Adrenal gland (tissue), 9 donors: ENCODE measurements at regions not wholly inside any gene's neighbourhood (a gene's known extent, or its start where the extent isn't known, plus 50 kb on each side); places are given as distances from the start of the nearest gene placed in this dataset.
A peak's percentile ranks its signal among the peaks of the same experiment; 100 is the strongest.

Experiments used
- DNase-seq, 7 donors: peaks; one replicate each; pipeline ENCODE4 v3.0.0-alpha.2; 2019 to 2020
- H3K27ac ChIP-seq, 5 donors: fragments of 200-600 bp; sonication (generic) in 4 of 5; 1 replicate in 3 of 5; 2 replicates in 2 of 5; pipeline versions ENCODE4 v1.5.1 to v1.8.0; 2016 to 2020; ENCODE audit warnings: mild to moderate bottlenecking in 1 of 5
- H3K27me3 ChIP-seq: fragments of 200-600 bp; 2 replicates; pipeline ENCODE4 v1.8.0; 2021
- H3K36me3 ChIP-seq, 2 donors: fragments of 200-600 bp; replicated peaks in 1 of 2; 1 replicate in 1 of 2; 2 replicates in 1 of 2; pipeline versions ENCODE4 v1.5.1 to v1.8.0; 2018 to 2022
- H3K4me1 ChIP-seq, 2 donors: fragments of 200-600 bp; replicated peaks in 1 of 2; 1 replicate in 1 of 2; 2 replicates in 1 of 2; pipeline versions ENCODE4 v1.5.1 to v1.8.0; 2018 to 2021
- H3K4me3 ChIP-seq, 4 donors: fragments of 200-600 bp; sonication (generic) in 3 of 4; one replicate each; pipeline ENCODE4 v1.5.1; 2016 to 2018
- H3K9me3 ChIP-seq, 3 donors: fragments of 200-600 bp; sonication (generic) in 1 of 3; replicated peaks in 1 of 3; 1 replicate in 2 of 3; 2 replicates in 1 of 3; pipeline versions ENCODE4 v1.5.1 to v1.8.0; 2016 to 2021
- POLR2A ChIP-seq, 2 donors: fragments of 450-650 bp; IDR thresholded peaks; one replicate each; pipeline ENCODE4 v1.6.1; 2017; ENCODE audit warnings: antibody characterized with exemption in 2 of 2, mild to moderate bottlenecking in 2 of 2, moderate library complexity in 1 of 2
- WGBS, 4 donors: extraction: QIAGEN DNeasy Blood & Tissue Kit in 2 of 4; methylation state at CpG; one replicate each; pipeline versions ENCODE4 v1.1.5 to v1.1.7; 2013 to 2017; 5-methylcytosine and 5-hydroxymethylcytosine counted together
- intact Hi-C, 2 donors: fragments of 100-400 bp; cut with DNase I; formaldehyde crosslinking; loops; one replicate each; pipeline versions ENCODE4 v1.14.1 to v1.15.0; 2022 to 2023
- TF ChIP-seq, protein P1 (sequence below), 6 experiments: fragments of 450-650 bp in 4 of 6; fragments of 200-600 bp in 2 of 6; sonication (generic) in 1 of 6; IDR thresholded peaks; 1 replicate in 5 of 6; 2 replicates in 1 of 6; pipeline versions ENCODE4 v1.5.1 to v1.8.0; 2016 to 2021; ENCODE audit warnings: antibody characterized with exemption in 6 of 6, mild to moderate bottlenecking in 2 of 6, moderate library complexity in 1 of 6
- donor health status: healthy with polysubstance abuse.
- donor health status: Bipolar disorder and iron deficiency.
- donor health status: DM: yes; HTN: yes; CAD: no.
- donor health status: DM: no; HTN: no; CAD: no.
- donor health status: DM: no; HTN: no; CAD: no.

DNA sequence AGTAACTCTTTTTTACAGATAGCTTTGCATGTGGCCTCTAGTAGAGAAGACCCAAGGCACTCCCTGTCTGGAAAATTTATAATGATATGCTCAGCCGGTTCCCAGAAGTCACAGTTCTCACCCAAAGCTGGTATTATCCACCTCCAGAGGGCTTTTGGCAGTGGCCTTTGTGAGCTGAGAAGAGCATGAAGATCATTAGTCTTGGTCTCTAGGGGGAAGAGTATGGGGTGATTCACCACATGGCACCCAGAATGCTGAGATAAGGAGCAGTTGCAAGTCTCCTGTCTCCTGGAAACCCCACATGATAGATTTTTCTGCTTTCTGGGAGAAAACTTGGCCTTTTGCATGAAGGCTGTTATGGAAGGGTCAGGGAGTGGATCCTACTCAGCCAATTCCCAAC, 75.4 kb upstream of the PRPS1 start:
- WGBS, 4 donors = 35 to 88% (median 57%) methylated on average over 1 of the region's 1 CpG; no CpG with 5 or more reads in 1 of the 4 donors
- intact Hi-C loops = no loop called here
- H3K27me3 ChIP-seq = peaks cover 20% of the 10 kb centered on the region
- no peak overlapping the region for H3K4me3 ChIP-seq
- no peaks in the 10 kb centered on the region for H3K9me3 ChIP-seq
- DNase-seq = peak in 3 of 7 donors; percentile 8 to 43 (median 26)
- TF ChIP-seq, protein P1, sequence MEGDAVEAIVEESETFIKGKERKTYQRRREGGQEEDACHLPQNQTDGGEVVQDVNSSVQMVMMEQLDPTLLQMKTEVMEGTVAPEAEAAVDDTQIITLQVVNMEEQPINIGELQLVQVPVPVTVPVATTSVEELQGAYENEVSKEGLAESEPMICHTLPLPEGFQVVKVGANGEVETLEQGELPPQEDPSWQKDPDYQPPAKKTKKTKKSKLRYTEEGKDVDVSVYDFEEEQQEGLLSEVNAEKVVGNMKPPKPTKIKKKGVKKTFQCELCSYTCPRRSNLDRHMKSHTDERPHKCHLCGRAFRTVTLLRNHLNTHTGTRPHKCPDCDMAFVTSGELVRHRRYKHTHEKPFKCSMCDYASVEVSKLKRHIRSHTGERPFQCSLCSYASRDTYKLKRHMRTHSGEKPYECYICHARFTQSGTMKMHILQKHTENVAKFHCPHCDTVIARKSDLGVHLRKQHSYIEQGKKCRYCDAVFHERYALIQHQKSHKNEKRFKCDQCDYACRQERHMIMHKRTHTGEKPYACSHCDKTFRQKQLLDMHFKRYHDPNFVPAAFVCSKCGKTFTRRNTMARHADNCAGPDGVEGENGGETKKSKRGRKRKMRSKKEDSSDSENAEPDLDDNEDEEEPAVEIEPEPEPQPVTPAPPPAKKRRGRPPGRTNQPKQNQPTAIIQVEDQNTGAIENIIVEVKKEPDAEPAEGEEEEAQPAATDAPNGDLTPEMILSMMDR (IDR thresholded peaks at IDR 0.05) = no peak
- TF ChIP-seq POLR2A (IDR thresholded peaks at IDR 0.05) = no peak
- no peaks in the 10 kb centered on the region for H3K4me1 ChIP-seq
- H3K36me3 ChIP-seq = no peaks in the 10 kb centered on the region
- no peak overlapping the region for H3K27ac ChIP-seq

DNA sequence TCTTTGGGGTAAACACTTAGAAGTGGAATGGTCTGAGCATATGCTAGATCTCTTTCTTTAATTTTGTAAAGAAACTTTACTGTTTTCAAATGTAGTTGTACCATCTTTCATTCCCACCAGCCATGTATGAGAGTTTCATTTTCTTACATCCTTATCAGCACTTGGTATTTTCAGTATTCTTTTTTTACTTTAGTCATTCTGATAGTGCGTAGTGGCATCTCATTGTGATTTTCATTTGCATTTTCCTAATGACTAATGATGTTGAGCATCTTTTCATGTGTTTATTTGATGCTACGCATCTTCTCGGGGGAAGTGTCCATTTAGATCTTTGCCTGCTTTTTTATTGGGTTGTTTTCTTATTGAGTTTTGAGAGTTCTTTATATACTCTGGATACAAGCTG, 71.3 kb upstream of the PRPS1 start:
- intact Hi-C loops = no loop called here
- Histone ChIP-seq H3K4me1 (no peaks in the 10 kb centered on the region), H3K27me3 (peaks cover 13% of the 10 kb centered on the region), H3K9me3 (no peaks in the 10 kb centered on the region), H3K27ac (no peak overlapping the region), H3K4me3 (no peak overlapping the region), H3K36me3 (no peaks in the 10 kb centered on the region)
- WGBS, 4 donors = 84 to 92% (median 87%) methylated on average over 3 of the region's 3 CpGs
- DNase-seq = no peak
- no peak for TF ChIP-seq POLR2A (IDR thresholded peaks at IDR 0.05)
- TF ChIP-seq, protein P1 (IDR thresholded peaks at IDR 0.05) = no peak

DNA sequence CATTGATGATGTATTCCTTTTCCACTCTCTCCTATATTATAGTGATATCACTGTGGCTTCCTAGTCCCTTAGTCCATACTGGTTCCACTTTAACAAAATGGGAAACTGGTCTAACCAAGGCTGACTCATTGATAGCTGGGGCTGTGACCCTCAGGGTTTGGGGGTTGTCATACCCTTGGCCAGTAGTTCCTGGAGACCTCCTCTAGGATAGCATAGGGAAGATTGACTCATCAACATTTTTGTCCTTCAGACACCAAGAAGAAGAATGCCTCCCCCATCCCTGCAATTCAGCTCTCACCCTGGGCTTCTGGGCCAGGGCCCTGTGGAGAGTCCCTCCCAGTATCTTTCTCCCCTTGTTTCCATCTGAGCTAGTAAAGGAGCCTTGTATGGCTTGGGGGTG, 68.8 kb upstream of the PRPS1 start:
- Histone ChIP-seq H3K27me3 (peaks cover 20% of the 10 kb centered on the region), H3K36me3 (no peaks in the 10 kb centered on the region), H3K27ac (no peak overlapping the region), H3K9me3 (no peaks in the 10 kb centered on the region), H3K4me1 (no peaks in the 10 kb centered on the region), H3K4me3 (no peak overlapping the region)
- TF ChIP-seq, protein P1 (IDR thresholded peaks at IDR 0.05) = no peak
- TF ChIP-seq POLR2A (IDR thresholded peaks at IDR 0.05) = no peak
- DNase-seq = no peak
- intact Hi-C loops = no loop called here

DNA sequence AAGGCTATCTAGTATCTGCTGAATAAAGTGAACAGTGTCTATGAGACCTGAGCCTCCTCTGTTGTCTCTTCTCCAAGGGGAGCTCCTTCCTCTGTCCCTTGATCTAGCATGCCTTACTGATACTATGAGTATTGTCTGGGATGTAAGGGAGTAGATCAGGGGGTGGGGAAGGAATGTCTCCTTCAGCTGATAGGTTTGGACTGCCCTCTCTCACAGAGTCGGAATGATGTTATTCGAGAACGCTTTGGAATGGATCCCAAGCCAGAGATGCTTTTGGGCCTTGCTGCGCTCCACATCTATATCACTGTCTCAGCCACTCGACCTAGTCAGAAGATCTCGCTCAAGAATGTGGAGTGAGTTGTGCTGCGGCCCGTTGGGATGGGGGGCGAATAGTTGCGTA, 68.3 kb upstream of the PRPS1 start:
- H3K27ac ChIP-seq = no peak overlapping the region
- intact Hi-C loops = no loop called here
- no peak for DNase-seq
- H3K36me3 ChIP-seq = no peaks in the 10 kb centered on the region
- H3K27me3 ChIP-seq = peaks cover 24% of the 10 kb centered on the region
- WGBS, 4 donors = 82 to 93% (median 90%) methylated on average over 10 of the region's 10 CpGs
- H3K9me3 ChIP-seq = no peaks in the 10 kb centered on the region
- TF ChIP-seq, protein P1 (IDR thresholded peaks at IDR 0.05) = no peak
- no peak for TF ChIP-seq POLR2A (IDR thresholded peaks at IDR 0.05)
- no peak overlapping the region for H3K4me3 ChIP-seq
- H3K4me1 ChIP-seq = no peaks in the 10 kb centered on the region
